GM12878 (cell line): ENCODE measurements at regions not wholly inside any gene's neighbourhood (a gene's known extent, or its start where the extent isn't known, plus 50 kb on each side); places are given as distances from the start of the nearest gene placed in this dataset.

Source experiments
- E4F1 ChIP-seq: fragments of 450-650 bp; IDR thresholded peaks from 2 replicates; pipeline ENCODE4 v1.6.1; 2018; ENCODE audit warnings: borderline replicate concordance, mild to moderate bottlenecking; ENCODE audit not compliant: partially characterized antibody
- MAX ChIP-seq: IDR thresholded peaks from 2 replicates; pipeline ENCODE4 v1.6.1; 2012; ENCODE audit warnings: low read depth, low read length, improper control_type of control experiment
- SMC3 ChIP-seq: IDR thresholded peaks from 2 replicates; pipeline ENCODE4 v1.6.1; 2011; ENCODE audit warnings: low read length, improper control_type of control experiment, borderline replicate concordance

- TF ChIP-seq E4F1, result no peak
- TF ChIP-seq SMC3, result no peak
- TF ChIP-seq MAX, result no peak
Measured at GRCh38 chr13:23496255-23496654, 62.8 kb upstream of the SACS start.
